HG03039 (cell line): ENCODE measurements at regions not wholly inside any gene's neighbourhood (a gene's known extent, or its start where the extent isn't known, plus 50 kb on each side); places are given as distances from the start of the nearest gene placed in this dataset.
"Not testable (repeated sequence)": the region's sequence is repeated elsewhere in the genome, so short reads cannot be mapped to it uniquely, and the experiment has no call there.

ENCODE experiments used
- ATAC-seq: cut with Tn5 transposase; IDR thresholded peaks from one replicate; pipeline ENCODE4 v1.9.1; 2021; ENCODE audit warnings: mild to moderate bottlenecking, moderate library complexity; ENCODE audit not compliant: unreplicated experiment

GRCh38 chr6:67606906-67607828 is 1027.9 kb upstream of the ADGRB3 start:
- no peak for ATAC-seq

GRCh38 chr6:67594366-67594765 is 1040.7 kb upstream of the ADGRB3 start:
- no peak for ATAC-seq

DNA sequence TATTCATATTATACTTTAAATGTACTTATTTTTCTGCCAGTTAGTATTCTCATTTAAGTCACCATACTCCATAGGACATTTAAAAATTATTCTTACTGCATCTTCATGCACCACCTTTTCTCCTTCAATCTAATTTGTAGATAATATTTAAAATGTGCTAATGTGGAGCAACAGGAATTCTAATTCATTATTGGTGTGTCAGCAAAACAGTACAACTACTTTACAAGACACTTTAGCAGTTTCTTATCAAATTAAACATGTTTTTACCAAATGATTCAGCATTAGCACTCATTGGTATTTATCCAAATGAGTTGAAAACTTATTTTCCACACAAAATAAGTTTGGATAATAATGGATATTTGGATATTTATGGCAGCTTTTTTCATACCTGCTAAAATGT is 1041.8 kb upstream of the ADGRB3 start:
- ATAC-seq, result no peak

GRCh38 chr6:67591910-67592309 is 1043.2 kb upstream of the ADGRB3 start:
- ATAC-seq, result no peak

DNA sequence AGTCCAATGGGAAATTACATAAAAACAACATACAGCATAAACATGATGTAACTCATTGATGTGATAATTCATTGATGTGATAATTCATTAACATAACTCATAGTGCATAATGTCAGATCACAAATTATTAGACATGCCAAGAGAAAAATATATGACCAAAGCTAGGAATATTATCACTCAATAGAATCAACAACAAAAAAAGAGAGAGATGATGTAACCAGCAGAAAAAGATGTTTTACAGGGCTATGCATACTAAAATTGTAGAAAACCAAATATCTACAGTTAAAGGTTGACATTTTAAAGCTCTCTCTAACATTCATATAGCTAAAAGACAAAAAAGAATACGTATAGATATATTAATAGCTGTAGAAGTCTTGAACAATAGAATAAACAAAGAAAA is 1067.2 kb upstream of the ADGRB3 start:
- no peak for ATAC-seq

DNA sequence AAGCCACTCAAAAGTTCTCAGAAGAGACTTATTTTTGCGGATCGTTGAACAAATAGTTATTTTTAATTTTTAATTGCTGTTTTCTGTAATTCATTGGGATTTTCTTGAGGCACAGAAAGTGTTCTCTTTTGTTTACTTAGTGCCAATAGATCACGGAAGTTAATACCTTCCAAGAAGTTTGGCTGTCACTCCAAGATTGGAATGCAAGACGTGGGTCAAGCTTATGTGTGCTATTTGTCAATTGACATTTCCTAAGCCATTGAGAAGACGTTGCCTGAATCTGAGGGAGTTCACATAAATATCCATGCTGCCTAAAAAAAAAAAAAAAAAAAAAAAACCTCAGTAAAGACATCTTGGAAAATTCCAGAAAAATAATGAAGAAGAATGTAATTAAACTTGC is 1071.4 kb upstream of the ADGRB3 start:
- no peak for ATAC-seq

DNA sequence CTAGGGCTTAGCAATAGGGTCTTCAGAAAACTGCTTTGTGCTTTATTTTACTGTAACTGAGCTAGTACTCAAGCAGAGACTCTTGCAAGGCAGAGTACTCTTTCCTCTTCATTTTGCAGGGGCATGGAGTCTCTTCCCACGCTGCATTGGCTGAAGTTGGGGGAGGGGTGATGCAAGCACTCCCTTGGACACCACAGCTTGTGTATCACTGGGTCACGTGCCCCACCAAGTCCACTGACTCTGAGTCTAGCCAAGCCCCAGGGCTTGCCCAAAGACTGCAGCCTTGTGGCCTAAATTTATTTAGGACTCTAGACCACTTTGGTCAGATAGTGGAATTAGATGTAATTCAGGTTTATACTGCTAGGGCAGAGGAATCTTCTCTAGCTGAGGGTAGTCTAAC is 1075.0 kb upstream of the ADGRB3 start:
- no peak for ATAC-seq

DNA sequence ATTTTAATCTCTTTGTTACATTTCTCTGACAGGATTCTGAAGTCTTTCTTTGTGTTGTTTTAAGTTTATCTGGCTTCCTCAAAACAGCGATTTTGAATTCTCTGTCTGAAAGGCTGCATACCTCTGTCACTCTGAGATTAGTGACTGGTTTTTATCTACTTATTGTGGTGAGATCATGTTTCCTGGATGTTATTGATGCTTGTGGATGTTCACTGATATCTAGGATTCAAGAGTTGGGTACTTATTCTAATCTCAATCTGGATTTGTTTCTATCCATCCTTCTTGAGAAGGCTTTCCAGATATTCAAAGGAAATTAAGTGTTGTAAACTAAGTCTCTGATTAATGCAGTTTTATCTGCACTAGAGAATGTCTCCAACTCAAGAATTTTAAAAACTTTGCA is 1076.1 kb upstream of the ADGRB3 start:
- ATAC-seq, result no peak

DNA sequence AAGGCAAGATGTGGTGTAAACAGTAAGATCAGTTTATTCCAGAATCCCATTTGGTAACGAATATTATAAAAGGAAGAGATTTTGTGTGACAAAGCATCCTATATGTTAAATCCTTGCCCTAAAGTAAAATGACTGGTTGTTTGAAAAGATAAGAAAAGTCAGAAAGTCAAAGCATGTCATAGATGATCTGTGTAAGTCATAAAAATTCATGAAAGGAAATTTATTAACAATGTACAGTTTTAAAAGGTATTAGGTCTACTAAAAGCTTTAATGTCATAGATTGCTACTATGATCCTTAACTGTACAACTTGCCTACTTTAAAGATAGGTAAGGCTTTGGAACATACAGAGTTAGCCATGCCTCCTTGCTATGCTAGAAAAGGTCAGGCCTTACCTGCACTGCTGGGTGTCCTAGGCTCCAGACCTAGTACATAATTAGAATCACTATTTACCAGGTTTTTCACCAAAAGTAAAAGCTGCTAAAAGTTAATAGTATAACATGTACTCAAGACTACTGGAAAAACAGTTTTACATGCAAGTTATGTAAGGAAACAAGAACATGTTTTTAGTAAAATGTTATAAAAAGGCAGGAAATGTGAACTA is 1090.1 kb upstream of the ADGRB3 start:
- no peak for ATAC-seq

DNA sequence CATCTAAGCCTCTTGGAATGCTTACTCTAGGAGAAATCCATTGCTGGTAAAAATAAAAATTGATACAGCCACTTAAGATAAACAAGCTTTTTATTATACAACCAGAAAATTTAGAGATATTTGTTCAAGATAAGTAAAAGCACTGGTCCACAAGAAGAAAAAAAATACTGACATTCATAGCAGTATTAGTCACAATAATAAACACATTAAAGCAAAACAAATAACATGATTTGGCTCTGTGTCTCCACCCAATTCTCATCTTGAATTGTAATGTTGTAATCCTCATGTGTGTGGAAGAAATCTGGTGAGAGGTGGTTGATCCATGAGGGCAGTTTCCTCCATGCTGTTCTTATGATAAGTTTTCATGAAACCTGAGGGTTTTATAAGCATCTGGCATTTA is 1093.5 kb upstream of the ADGRB3 start:
- no peak for ATAC-seq

- no peak for ATAC-seq
Observed at GRCh38 chr6:67538032-67538431, 1097.0 kb upstream of the ADGRB3 start.

DNA sequence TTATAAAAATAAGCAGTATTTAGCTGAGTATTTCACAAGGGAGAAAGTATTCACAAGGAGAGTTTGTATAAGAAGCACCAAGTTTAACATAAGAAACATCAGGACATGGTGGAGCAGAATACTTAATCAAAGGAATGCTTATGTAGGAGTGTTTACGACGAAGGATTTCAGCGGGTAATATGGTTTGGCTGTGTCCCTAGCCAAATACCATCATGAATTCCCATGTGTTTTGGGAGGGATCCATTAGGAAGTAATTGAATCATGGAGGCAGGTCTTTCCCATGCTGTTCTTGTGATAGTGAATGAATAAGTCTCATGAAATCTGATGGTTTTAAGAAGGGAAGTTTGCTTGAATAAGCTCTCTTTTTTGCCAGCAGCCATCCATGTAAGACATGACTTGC is 1099.1 kb upstream of the ADGRB3 start:
- no peak for ATAC-seq

GRCh38 chr6:67506352-67506751 is 1128.7 kb upstream of the ADGRB3 start:
- no peak for ATAC-seq

- no peak for ATAC-seq
Observed at GRCh38 chr6:67501755-67502154, 1133.3 kb upstream of the ADGRB3 start.

DNA sequence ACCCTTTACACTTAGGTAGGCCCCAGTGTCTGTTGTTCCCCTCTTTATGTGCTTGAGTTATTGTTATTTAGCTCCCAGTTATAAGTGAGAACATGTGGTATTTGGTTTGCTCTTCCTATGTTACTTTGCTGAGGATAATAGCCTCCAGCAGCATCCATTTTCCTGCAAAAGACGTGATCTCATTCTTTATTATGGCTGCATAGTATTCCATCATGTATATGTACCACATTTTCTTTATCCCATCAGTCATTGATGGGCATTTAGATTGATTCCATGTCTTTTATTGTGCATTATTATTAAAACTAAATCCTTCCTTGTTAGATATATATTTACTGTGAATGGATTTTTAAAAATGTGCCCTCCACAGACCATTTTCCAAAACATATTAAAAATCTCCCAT is 1137.3 kb upstream of the ADGRB3 start:
- ATAC-seq, result no peak

DNA sequence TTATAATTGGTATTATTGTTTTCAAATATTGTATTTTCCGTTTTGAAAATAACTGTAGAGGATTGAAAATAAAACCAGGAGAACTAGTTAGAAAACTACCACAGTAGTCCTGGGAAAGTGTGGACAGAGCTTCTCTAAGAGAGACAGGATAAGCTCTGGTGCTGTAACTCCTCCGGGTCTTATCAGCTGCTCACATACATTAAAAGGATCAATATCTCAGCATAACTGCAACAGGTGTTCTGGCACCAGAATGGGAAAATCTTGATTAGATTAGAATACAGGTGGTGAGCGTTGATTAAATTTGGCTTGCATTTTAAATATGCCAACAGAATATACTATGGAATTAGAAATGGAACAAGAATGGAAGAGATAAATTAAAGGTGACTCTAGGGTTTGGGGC is 1138.9 kb upstream of the ADGRB3 start:
- no peak for ATAC-seq

GRCh38 chr6:67493682-67494081 is 1141.4 kb upstream of the ADGRB3 start:
- no peak for ATAC-seq

GRCh38 chr6:67475700-67476099 is 1159.4 kb upstream of the ADGRB3 start:
- no peak for ATAC-seq

DNA sequence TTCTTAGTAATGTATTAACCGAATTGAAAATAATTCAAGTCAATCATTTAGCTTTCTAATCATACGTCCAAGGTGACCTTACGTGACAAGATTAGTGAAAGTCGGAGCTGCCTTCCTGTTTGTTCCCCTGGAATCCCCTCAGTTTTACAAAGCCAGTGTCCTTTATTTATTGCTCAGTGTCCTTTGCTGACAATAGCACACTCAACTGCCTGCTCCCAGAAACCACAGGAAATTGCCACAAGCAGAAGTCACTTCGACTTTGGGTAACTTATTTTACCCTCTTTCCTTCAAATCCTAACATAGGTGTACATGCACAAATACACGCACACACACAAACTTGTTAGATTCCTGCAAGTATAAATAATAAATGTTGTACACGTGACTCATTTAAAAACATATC is 1167.7 kb upstream of the ADGRB3 start:
- ATAC-seq, result no peak

GRCh38 chr6:67462725-67463124 is 1172.4 kb upstream of the ADGRB3 start:
- not testable (repeated sequence) for ATAC-seq

DNA sequence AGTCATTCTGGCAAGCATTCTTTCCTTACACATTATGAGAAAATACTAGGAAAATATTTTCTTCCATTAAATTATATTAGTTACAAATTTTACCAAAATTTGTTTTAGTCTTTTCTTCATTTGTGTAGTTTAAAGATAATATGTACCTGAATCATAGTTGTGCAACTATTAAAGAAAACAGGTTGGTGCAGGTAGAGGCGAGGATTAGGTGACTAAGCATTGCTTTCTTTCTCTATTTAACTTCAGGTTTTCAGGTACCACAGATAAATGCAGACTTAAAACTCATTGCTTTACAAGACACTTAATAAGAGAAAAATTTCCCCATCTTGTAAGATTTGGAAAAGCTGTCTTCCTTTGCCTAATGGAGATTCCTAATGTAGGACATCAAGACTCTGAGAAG is 1175.5 kb upstream of the ADGRB3 start:
- no peak for ATAC-seq

- ATAC-seq, result no peak
Observed at GRCh38 chr6:67458265-67458664, 1176.8 kb upstream of the ADGRB3 start.

DNA sequence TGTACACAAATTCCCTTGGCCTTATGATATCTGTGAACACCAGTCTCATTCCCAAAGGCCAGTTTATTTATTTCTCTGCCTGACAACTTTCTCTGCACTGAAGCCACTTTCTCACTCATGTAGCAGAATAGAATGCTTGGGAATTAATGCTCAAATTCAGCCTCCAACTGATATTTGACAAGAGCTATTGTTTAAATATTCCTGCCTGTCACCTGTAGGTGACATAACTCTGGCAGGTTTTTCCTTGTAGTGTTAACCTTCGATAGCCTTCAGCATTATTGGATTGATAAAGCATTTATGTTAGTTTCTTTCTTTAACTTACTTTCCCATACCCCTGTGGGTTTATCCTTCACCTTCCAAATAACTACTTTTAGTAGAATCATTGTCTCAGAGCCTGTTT is 1183.2 kb upstream of the ADGRB3 start:
- no peak for ATAC-seq
